GM10266 (cell line): ENCODE measurements at regions not wholly inside any gene's neighbourhood (a gene's known extent, or its start where the extent isn't known, plus 50 kb on each side); places are given as distances from the start of the nearest gene placed in this dataset.

ENCODE experiments used
- DNase-seq: peaks from one replicate; pipeline ENCODE4 v3.0.0; 2012; ENCODE audit errors: extremely low spot score
- TF ChIP-seq, protein P1 (sequence below): IDR thresholded peaks from 2 replicates; pipeline ENCODE4 v1.5.1; 2012; ENCODE audit warnings: mild to moderate bottlenecking, low read depth; ENCODE audit not compliant: control insufficient read depth, insufficient read depth; ENCODE audit errors: missing control alignments

DNA sequence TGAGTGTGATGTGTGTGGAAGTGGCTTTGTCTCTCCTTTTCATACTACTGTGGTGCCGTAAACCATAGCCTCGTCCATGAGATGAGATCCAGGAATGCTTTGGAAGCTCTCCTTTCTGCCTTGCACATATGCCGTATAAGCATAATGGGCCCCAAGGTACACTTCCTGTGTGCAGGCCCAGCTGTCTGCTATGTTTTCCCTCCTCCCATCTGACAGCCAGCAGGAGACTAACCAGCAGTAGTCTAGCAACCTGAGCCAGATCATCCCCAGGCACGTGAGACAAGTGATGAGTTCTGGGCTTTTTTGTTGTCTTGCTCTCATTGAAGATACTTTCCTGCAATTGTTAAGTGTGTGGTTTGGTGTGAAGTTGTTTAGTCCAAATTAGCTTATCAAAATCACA lies 555.5 kb upstream of the LRRTM4 start:
- TF ChIP-seq, protein P1, sequence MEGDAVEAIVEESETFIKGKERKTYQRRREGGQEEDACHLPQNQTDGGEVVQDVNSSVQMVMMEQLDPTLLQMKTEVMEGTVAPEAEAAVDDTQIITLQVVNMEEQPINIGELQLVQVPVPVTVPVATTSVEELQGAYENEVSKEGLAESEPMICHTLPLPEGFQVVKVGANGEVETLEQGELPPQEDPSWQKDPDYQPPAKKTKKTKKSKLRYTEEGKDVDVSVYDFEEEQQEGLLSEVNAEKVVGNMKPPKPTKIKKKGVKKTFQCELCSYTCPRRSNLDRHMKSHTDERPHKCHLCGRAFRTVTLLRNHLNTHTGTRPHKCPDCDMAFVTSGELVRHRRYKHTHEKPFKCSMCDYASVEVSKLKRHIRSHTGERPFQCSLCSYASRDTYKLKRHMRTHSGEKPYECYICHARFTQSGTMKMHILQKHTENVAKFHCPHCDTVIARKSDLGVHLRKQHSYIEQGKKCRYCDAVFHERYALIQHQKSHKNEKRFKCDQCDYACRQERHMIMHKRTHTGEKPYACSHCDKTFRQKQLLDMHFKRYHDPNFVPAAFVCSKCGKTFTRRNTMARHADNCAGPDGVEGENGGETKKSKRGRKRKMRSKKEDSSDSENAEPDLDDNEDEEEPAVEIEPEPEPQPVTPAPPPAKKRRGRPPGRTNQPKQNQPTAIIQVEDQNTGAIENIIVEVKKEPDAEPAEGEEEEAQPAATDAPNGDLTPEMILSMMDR = no peak
- no peak for DNase-seq

DNA sequence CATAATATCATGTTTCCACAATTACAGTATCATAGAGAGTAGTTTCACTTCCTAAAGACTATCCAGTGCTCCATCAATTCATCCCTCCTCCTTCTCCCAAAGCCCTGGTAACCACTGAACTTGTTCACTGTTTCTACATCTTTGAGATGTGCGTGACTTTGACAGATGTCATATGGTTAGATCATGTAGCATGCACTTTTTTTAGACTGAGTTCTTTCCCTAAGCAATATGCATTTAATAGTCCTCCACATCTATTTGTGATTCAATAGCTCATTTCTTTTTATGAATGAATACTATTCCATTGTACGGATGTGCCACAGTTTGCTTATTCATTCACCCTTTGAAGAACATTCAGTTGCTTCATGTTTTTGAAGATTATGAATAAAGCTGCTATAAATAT lies 560.4 kb upstream of the LRRTM4 start:
- DNase-seq = no peak

DNA sequence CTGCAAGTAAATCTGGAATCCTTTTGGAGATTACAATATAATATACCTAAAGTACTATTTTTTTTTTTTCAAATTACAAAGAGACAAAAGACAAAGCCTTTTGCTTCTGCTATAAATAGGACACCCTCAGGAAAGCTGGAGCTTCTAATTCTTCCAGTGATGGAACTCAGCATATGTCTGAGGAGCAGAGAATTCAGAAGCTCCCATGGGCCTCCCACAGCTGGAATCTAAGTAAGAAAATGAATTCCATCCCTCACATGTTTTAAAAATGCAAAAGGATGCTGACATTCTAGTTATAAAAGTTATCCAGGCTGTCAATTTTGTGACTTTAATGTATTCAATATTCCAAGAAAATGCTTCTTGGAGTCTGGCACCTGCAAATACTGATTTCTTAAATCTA lies 571.3 kb upstream of the LRRTM4 start:
- DNase-seq = no peak
- TF ChIP-seq, protein P1 = no peak

More for the DNA sequence above, 560.4 kb upstream of the LRRTM4 start:
- TF ChIP-seq, protein P1 = no peak

DNA sequence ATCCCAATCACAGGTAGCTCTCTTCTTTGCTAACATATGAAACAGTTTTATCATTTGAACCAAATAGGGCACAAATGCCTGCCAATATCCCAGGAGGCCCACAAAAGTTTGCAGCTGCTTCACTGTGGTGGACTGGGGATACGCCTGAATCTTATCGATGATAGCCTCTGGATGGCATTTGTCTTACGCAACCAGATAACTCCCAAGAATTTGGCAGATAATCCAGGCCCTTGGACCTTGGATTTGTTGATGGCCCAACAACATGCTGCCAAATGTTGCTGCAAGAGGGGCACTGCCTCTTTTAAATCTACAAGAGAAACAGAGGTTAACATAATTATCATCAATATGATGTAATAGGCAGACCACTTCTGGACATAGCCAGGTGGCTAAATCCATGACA lies 587.1 kb upstream of the LRRTM4 start:
- TF ChIP-seq, protein P1 = no peak
- no peak for DNase-seq

DNA sequence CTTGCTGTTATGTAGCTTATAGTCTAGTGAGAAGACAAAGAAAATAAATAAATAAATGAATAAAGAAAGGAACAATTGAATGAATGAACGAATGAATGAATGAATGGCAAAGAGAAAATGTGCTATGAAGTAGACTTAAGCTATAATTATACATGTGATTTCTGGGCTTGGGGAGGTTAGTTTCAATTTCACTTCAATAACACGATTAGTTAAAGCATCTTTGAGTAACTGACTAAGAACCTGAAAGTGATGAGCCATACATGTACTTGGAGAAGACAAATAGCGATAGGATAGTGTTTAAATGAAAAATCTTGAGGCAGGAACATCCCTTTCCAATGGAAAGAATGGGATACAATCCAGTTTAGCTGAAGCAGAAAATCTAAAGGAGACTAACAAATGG lies 593.1 kb upstream of the LRRTM4 start:
- no peak for DNase-seq
- TF ChIP-seq, protein P1 = no peak

DNA sequence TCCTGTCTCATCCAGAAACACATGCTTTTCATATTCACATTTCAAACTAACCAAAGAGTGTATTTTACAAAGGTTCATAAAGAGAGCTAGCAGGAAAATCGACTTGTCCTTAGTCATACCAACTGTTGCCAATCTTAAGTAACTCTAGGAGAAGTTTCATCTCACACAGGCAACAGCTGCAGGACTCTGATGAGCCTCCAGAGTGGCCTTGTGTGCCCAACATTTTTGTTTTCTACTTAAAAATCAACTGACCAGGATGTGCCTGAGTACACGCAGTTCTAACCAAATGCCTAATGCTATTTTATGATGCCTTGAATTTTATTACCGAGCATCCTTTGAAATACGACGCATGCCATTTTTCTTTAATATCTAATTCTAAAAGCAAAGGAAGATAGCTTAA lies 595.9 kb upstream of the LRRTM4 start:
- DNase-seq = no peak
- TF ChIP-seq, protein P1 = no peak

DNA sequence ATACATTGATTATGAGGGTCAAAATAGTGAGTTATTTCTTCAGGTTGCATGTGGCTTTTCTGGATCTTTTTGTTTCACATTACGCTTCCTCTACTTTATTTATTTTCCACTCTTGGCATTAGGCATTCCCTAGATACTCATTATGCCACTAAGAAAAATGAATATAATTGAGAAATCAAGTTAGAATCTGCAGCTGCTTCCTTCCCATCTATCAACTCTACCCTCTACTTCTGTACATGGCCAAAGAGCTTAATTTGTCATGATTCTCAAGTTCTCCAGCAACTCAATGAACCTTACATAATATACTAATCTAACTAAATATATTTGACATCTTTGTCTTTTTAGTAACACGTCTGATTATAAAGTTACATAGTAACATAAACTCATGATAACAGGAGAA lies 598.1 kb upstream of the LRRTM4 start:
- no peak for DNase-seq
- TF ChIP-seq, protein P1 = no peak
